ENCODE measurements at regions not wholly inside any gene's neighbourhood (a gene's known extent, or its start where the extent isn't known, plus 50 kb on each side); places are given as distances from the start of the nearest gene placed in this dataset.
"Not testable (repeated sequence)": the region's sequence is repeated elsewhere in the genome, so short reads cannot be mapped to it uniquely, and the experiment has no call there.

DNA sequence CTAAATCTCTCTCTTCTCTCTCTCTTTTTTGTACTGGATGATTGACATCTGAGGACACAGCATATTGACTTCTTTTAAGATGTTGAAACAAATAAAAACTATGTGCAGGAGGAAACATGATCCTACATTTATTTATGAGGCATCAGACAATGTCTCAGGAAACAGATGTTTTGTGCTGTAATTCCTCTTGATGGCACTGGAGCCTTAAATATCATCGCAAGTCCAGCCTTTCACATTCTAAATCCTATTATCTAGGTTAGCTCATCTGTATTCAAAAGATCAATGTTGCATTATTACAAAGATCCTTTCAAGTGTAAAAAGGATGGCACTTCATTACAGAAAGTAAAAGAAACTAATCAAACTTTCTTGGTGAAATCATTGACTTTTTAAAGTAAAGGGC, 63.9 kb downstream of the MAT2B start:
- DNase-seq: peak; percentile 22

DNA sequence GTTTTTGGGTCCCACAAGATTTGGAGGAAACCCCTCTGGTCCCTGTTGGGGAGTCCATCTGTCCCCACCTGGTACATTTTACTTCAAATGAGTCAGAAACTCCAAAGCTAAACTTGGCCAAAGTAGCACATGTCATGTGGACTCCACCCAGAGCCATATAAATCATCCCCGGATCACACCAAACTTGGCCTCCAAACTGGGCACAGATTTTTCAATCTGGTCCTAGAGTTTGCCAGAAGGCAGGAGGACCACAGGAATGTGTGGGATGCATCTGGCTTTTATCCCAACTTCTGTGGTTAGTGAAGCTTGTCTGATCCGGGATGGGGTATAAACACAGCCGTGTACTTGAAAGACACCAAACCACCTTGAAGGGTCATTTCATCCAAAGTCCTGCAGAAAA, 66.3 kb downstream of the MAT2B start:
- no peak for DNase-seq

DNA sequence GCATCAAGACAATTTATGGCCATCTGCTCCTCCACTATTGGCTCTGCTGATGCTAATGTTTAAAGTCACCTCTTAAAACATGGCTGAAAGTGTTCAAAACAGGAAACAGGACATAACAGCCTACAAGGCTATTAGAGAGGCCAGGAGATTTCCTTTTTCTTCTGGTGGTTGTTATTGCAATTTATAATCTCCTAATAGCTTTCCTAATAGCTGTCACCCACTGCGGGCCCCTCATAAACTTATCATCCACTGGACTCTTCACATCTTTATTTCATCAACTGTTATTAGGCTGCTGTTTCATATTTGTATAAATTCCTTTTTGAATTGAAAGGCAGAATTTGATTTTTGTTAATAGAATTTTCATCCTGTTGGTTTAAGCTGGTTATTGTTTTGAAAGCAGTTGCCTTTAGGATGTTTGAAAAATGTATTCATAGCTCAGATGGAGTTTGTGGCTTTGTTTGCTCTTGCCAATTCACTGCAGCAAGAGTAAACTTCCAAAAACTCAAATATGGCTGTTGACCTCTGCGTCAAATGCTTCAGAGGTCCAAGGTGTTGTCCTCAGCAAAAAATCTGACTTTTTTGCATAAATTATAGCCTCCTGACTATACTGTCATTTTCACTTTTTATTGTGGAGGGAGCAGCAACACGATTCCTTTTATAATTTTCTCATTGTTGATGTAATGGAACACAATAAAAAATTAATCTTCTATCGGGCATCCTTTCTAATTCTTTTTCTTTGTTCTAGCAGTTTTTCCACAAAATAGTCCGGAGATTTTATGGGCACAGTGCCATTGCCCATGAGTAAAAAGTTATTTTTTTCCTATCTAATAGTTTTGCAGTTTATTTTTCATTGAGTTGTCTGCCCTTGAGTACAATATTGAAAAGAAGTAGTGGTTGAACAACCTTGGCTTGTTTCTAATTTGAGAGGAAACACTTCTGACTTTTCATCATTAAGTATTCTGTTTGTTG, 69.3 kb downstream of the MAT2B start:
- DNase-seq: no peak

DNA sequence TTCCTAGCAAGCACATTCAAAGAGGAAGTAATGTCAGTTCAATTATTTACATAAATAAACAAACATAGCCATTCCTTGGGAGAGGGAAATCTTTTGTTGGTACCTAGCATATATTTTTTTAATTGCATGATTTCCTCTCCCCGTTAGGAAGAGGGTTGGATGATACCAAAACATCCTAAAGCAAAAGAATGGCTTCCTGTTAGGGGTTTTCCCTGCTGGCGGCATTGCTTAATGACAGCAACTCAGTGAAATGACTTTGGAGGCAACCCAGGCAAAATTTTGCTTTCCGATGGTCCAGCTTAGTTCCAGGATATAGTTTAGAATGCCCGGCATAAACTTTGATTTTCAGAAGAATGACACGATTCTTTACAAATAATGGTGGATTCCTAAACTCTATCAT, 73.2 kb downstream of the MAT2B start:
- DNase-seq: no peak

DNA sequence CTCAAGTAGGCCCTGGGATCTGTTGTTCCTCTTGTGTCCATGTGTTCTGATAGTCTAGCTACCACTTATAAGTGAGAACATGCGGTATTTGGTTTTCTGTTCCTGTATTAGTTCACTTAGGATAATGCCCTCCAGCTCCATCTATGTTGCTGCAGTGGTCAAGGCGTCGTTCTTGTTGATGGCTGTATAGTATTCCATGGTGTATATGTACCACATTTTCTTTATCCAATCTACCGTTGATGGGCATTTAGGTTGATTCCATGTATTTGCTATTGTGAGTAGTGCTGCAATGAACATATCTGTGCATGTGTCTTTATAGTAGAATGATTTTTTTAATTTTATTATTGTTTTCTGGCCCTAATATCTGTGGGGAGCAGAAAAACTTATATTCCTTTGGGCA, 74.3 kb downstream of the MAT2B start:
- DNase-seq: no peak

DNA sequence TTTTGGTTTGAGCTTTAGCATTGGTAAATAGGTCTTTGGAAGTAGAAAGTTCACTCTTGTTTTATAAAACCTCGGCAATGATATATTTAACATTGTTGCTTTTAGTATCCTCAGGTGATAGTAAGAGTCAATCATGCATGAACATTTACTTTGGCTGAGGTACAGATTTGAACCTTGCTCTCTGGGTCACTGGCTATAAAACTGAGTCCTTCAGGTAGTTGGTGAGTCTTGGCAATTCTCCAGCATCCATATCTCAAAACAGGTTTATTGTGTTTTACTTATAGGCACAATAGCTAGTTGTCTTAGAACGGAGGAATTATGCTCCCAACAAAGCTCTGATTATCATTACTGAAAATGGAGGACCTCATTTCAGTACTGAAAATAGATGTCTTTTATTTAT, 75.1 kb downstream of the MAT2B start:
- peak; percentile 78 for DNase-seq

DNA sequence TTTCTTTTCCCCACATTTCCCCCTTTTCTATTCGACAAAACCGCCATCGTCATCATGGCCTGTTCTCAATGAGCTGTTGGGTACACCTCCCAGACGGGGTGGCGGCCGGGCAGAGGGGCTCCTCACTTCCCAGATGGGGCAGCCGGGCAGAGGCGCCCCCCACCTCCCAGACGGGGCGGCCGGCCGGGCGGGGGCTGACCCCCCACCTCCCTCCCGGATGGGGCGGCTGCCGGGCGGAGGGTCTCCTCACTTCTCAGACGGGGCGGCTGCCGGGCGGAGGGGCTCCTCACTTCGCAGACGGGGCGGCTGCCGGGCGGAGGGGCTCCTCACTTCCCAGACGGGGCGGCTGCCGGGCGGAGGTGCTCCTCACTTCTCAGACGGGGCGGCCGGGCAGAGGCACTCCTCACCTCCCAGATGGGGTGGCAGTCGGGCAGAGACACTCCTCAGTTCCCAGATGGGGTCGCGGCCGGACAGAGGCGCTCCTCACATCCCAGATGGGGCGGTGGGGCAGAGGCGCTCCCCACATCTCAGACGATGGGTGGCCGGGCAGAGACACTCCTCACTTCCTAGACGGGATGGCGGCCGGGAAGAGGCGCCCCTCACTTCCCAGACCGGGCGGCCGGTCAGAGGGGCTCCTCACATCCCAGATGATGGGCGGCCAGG, 78.2 kb downstream of the MAT2B start:
- not testable (repeated sequence) for DNase-seq

DNA sequence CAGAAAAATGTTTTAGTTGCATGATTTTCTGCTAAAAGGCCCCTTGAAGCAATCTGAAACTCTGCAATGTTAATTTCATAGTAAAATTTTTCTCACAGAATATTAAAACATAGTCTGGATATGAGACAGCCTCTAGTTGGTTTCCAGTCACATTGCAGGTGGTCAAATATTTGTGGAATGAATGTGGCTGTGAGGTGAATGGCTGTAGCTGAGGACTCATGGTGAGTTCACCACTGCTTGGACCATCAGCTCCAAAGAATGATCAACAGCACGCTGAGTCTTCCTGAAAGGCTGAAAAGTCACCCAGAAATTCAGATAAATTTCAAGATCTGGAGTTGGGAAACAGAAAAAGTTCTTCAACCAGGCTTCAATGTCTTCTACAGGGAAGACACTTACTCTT, 79.8 kb downstream of the MAT2B start:
- DNase-seq: no peak

DNA sequence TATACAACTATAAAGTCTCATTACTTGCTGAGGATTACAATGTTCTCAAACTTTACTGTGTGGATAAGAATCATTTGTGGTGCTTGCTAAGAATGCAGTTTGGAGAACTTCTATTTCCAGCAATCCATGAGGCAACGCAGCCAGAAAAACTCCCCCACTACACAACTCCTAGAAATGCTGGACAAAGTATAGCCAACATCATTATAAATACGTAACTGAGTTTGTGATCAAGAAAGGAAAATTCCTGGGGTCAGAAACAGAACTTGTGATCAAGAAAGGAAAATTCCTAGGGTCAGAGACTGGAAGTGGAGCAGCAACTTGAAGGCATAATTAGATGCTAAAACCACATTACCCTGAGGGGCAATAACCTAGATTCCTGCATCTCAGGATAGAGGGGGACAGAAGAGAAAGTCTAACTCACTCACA, 81.1 kb downstream of the MAT2B start:
- no peak for DNase-seq

DNA sequence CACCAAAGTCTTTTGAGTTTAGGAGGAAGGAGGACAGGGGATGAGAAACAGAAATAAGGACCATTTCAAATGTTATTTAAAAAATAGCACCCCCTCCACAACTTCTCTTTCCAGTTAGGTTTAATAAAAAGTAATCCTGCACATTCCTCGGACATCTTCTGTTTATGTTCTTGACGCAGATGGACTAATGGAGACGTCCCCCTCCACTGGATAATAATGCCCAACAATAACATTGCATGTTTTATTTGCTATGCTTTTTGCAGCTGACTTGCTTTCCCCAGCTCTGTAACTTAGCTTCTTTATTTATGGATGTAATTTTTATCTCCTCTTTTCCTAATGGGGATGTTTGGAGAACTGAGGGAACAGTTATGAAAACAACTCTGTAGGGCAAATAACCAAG, 89.5 kb downstream of the MAT2B start:
- no peak for DNase-seq

DNA sequence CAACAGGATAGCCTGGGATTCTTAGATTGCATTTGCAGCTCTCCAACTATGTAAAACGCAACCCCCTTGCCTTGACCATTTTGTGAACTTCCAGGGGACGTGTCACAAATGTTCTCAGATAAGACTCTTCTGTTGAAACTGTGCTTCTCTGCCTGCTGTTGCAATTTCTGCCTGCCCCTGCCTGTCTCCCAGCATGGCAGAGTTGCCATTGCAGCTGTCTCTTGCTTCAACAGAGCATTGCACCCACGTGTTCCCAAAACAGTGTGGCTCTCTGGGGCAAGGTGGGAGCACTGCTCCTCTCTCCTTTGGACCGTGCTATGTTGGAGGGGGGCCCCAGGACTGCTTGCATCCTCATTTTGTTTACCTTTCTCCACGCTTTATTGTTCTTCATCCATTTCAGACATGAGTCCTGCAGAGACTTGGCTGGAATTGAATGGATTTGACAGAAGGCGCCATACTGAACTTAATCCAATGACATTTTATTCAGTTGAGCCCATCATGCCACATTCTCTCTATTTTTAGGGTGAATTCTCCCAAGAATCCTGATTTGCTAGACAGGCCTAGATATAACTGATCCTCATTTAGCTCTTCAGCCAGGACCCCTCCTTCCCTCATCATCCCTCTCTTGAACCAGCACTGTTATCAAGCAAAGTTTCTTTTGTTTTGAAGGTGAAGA, 90.7 kb downstream of the MAT2B start:
- no peak for DNase-seq

DNA sequence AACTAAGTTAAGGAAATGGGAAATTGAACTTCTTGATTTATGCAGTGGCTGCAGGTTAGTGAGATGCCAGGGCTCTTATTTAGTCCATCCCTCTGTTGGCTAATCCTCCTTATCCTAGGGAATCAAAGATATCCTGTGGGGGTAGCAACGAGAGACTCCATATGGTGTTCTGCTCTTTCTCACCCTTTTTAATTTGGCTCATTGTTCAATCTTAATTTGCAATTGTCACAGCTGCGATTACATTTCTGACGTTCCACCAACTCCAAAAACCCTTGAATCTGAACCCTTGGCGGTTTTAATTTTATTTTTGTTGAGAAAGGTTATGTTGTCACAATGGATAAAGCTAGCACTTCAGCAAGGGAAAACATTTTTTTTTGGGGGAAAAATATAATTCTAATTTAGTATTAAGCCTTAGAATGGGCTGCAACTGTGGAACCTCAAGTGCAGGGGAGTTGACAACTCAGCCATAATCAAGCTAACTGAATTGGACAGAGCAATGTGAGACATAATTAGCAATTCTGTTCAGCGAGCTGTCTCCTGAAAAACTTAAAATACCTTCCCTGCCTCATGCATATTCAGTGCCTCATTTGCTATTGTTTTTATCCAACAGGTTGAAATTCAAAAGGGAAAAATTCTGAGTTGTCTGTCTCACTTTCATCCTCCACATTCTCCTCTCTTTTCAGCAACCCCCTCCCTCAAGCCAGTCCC, 91.3 kb downstream of the MAT2B start:
- no peak for DNase-seq

DNA sequence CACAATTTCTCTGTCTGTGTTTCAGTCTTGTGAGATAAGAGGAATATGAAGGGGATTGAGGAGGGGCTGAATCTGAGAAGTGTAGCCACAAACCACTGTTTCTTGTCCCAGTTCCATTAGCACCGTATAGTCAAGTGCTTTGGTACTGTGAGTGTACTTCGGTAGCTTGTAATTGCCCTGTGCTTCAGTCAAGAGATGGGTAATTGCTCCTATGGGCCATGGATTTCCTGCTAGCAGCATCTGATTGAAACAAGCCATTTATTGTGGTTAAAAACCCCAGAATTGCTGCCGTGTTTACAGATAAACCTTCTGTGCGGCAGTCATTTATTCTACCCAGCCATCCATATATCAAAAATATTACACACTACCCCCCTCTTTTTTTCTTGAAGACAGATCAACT, 98.6 kb downstream of the MAT2B start:
- DNase-seq: peak; percentile 20

DNA sequence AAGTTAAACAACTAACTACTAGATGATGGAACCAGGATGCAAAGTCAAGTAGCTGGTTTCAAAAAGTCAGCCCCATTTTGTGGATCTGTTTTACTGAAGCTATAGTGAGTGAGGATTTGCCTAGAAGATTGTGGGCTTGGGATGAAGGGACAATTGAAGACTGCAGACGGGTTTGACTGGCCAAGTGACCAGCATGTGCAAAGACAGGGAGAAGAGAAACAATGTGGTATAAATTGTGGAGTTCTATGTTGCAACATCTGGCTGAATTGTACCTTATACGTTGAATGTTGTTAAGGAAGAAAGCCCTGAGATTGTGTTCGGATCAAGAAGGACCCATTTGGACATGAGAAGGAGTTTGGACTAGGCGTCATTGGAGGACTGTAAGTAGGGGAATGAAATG, 101.8 kb downstream of the MAT2B start:
- DNase-seq: no peak

DNA sequence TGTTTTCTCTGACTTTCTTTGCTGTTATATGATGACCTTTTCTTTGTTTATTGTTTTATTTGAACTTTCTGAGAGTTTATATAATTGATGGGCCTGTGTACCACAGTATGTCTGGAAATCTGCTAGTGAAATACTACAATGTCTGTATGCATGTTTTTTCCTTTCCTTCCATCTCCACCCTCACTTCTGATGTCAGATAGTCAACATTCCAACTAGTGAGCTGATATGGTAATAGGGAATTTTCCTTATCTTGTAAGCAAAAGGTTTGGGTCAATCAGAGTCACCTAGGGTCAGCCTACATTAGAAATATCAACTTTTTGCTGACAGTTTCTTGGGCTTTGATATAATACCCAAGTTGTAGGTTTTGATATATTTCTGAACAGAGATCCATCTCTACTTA, 103.2 kb downstream of the MAT2B start:
- no peak for DNase-seq

DNA sequence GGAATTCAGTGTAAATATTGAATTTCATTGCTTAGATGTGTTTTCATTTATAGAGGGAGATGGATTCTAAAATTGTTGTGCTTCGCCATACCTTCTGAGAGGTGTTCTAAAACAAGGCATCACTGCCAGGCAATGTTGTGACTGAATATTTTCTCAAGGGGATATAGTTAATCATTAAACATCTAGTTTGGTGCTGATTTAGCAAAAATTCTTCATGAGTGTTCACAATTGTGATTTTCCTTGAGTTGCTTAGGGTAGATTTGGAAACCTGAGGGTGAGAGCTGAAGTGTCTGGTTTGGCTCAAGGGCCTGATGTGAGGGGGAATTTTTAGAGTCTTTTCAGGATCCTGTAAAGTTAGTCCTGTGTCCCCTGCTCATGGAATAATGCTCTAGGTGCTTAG, 104.5 kb downstream of the MAT2B start:
- no peak for DNase-seq

DNA sequence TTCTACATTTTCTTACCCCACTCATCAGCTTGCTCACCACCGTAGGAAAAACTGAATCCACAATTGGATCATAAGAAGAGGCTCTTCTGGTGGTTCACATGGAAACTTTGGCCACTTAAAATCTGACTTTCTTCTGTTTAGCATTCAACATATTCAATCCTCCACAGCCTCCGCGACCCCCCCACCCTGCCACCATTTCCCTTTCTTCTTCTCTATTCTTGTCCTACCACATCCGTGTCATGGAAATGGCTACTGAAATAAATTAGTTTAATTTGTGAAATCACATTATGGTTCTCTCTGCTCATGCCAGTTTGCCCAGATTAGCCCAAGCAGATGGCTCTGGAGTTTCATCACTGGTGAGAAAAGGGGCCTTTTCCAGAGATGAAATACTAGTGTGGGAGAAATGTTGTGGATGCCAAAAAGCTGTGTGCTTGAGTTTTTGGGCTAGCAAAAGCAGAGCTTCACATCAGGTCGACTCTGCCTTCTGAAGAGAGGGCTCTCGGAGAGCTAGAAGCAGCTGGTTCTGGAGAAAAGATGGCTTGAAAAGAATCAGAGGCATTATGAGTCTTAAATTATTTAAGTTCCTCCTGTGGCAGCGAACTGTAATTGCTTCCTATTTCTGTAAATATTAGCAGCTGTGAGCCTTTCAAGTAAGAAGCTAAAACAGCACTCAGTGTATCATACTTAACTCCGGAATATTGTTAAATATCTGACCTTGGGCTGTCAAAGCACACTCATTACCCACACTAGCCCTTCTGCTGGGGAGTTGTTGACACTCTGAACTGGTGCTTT, 107.1 kb downstream of the MAT2B start:
- DNase-seq: no peak

DNA sequence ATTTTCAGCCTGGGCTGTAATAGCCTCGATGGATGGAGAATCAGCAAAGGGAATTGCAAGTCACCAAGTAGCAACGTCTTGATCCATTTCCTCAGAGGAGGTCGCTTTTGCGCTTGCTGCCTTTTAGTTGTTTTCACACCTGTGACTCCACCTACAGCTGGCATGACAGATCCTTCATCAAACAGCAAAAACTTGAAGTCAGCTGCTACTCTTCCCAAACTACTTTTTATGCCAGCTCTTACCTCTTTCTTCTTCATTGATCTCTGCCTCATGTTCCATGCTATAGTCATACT, 107.7 kb downstream of the MAT2B start:
- no peak for DNase-seq

DNA sequence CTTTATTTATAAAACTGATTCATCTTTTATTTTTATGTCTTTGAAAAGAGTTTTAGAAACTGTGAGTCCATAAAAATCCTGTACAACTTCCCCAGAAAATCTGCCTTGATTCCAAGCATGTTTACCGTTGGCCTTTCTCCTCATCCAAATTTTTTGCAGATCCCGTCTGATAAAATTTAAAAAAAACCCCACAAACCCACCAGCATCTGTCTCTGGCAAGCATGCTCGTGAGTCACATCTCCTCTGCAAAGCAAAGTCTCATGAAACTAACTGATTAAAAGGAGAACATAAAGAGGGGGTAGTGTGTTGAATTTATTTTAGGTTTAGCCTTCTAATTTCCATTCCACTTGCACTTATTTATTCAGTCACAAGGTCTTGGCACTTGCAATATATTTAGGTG, 109.4 kb downstream of the MAT2B start:
- no peak for DNase-seq

DNA sequence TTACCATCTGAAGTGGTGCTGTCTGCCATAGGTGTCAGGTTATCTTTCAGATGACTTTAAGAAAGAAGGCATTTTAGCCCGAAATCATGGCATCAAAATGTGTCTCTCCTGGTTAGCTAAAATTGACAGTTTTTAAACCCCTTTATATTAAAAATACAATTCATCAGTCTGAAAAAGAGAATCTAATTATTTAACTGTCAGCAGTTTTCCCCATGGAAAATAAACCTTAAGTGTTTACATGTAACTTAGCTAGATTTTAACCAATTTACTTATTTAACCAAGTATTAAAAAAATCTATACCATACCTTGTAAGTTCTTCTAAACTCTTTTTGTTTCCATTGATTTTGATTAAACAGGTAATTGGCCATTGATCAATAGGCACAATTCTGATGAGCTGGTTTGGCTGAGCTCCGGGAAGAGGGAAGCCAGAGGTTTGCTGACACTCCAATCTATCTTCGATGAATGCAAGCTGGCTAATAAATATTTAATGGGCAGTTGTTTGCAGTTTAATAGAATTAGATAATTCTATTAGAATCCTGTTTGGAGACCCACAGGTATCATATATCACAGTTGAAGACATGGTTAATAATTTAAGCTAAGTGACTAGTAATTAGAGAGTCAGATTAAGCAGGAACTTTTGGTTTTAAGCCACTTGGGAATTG, 114.0 kb downstream of the MAT2B start:
- DNase-seq: no peak

DNA sequence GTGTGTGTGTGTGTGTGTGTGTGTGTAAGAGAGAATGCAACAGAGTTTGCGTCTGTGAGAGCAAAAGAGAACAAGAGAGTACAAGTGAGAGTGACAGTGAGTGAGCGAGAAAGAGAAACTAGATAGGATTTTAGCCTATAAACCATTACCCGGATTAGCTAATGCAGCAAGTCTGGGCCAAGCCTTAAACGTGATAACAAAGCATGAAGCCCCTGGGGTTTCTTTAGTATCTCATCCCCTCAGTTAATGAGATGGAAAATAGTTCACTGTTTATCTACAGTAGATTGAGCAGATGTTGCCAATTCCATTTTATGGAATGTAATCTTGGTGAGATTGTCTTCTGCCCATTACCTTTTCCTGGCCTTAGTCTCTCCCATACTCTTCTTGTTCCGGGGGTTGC, 114.5 kb downstream of the MAT2B start:
- DNase-seq: no peak

DNA sequence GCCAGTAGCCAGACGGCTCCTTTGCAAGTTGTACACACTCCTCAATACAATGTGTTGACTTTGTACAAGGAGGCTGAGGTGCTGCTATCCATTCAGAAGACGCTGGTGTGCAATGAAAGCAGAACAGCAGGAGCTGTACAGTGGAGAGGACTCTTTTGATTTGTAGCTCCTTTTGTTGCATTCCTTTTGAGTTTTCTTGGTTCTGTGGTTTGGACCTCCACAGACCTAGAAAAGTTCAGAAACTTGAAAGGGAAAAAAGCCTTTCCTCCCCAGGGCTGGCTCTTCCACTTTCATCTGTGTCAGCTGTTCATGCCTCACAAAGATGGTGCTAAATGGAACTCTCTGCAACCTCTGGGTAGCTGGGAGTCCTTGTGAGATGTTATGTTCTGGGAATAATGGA, 117.4 kb downstream of the MAT2B start:
- no peak for DNase-seq

Measured in NCI-H2029 treated with DMSO at 0.1 percent for 48 hours (cell line).